Neural cell (in vitro differentiated cells): ENCODE measurements at regions not wholly inside any gene's neighbourhood (a gene's known extent, or its start where the extent isn't known, plus 50 kb on each side); places are given as distances from the start of the nearest gene placed in this dataset.

Experiments
- H2AFZ ChIP-seq: fragments of 200-600, 300-800 bp; sonication (generic), shearing (Covaris generic); 2 replicates; pipeline ENCODE4 v1.6.0; 2014; ENCODE audit warnings: low read depth, mild to moderate bottlenecking, antibody characterized with exemption, low read length, moderate library complexity
- H3F3A ChIP-seq: fragments of 200-600 bp; shearing (Covaris generic); 2 replicates; pipeline ENCODE4 v1.6.1; 2016; ENCODE audit warnings: mild to moderate bottlenecking, moderate library complexity, mixed read lengths, antibody characterized with exemption, low read length; ENCODE audit not compliant: insufficient read depth, poor library complexity, severe bottlenecking
- H3K27ac ChIP-seq: fragments of 200-600, 300-800 bp; sonication (generic), shearing (Covaris generic); 2 replicates; pipeline ENCODE4 v1.5.1; 2014; ENCODE audit warnings: mild to moderate bottlenecking, low read length, moderate library complexity
- H3K27me3 ChIP-seq: fragments of 300-800, 200-600 bp; sonication (generic), shearing (Covaris generic); 2 replicates; pipeline ENCODE4 v1.6.0; 2014; ENCODE audit warnings: mild to moderate bottlenecking, low read depth, low read length, moderate library complexity; ENCODE audit not compliant: insufficient read depth
- H3K36me3 ChIP-seq: fragments of 300-800, 200-600 bp; sonication (generic), shearing (Covaris generic); 2 replicates; pipeline ENCODE4 v1.5.1; 2014; ENCODE audit warnings: mild to moderate bottlenecking, antibody characterized with exemption, low read length, moderate library complexity; ENCODE audit not compliant: insufficient read depth
- H3K4me2 ChIP-seq: fragments of 300-800, 200-600 bp; sonication (generic), shearing (Covaris generic); 2 replicates; pipeline ENCODE4 v1.6.0; 2014; ENCODE audit warnings: mild to moderate bottlenecking, low read length
- H3K4me3 ChIP-seq: fragments of 300-800, 200-600 bp; sonication (generic), shearing (Covaris generic); 2 replicates; pipeline ENCODE4 v1.5.1; 2014; ENCODE audit warnings: mild to moderate bottlenecking, low read length, moderate library complexity
- H3K79me2 ChIP-seq: fragments of 200-600 bp; shearing (Covaris generic); replicated peaks from 2 replicates; pipeline ENCODE4 v1.6.0; 2014; ENCODE audit warnings: mild to moderate bottlenecking, low read length, moderate library complexity; ENCODE audit not compliant: insufficient read depth
- H3K9ac ChIP-seq: fragments of 300-800, 200-600 bp; sonication (generic), shearing (Covaris generic); 2 replicates; pipeline ENCODE4 v1.6.1; 2016; ENCODE audit warnings: mild to moderate bottlenecking, low read length, mixed read lengths
- H3K9me2 ChIP-seq: fragments of 200-600 bp; shearing (Covaris generic); 2 replicates; pipeline ENCODE4 v1.6.1; 2016; ENCODE audit warnings: mild to moderate bottlenecking, low read length, mixed read lengths; ENCODE audit not compliant: insufficient read depth
- H3K9me3 ChIP-seq: fragments of 200-600, 300-800 bp; sonication (generic), shearing (Covaris generic); 2 replicates; pipeline ENCODE4 v1.6.1; 2016; ENCODE audit warnings: mild to moderate bottlenecking, mixed run types, low read length, moderate library complexity, mixed read lengths
- H4K20me1 ChIP-seq: fragments of 200-600 bp; shearing (Covaris generic); 2 replicates; pipeline ENCODE4 v1.6.1; 2016; ENCODE audit warnings: mild to moderate bottlenecking, mixed run types; ENCODE audit not compliant: insufficient read depth
- CTCF ChIP-seq: fragments of 450-650 bp; IDR thresholded peaks from 2 replicates; pipeline ENCODE4 v1.5.1; 2014; ENCODE audit warnings: antibody characterized with exemption, mild to moderate bottlenecking, moderate library complexity; ENCODE audit not compliant: poor library complexity, severe bottlenecking
- EP300 ChIP-seq: fragments of 450-650 bp; conservative IDR thresholded peaks from 2 replicates; pipeline ENCODE4 v1.6.1; 2014; ENCODE audit warnings: antibody characterized with exemption, mild to moderate bottlenecking, moderate library complexity; ENCODE audit not compliant: poor library complexity, severe bottlenecking
- EZH2 ChIP-seq: fragments of 200-600, 300-800 bp; shearing (Covaris generic), sonication (generic); IDR thresholded peaks from 2 replicates; pipeline ENCODE4 v1.6.1; 2014; ENCODE audit warnings: antibody characterized with exemption, low read length, borderline replicate concordance, mild to moderate bottlenecking; ENCODE audit not compliant: insufficient read depth, poor library complexity, severe bottlenecking
- MXI1 ChIP-seq: fragments of 450-650 bp; conservative IDR thresholded peaks from 2 replicates; pipeline ENCODE4 v1.6.1; 2014; ENCODE audit warnings: antibody characterized with exemption, mild to moderate bottlenecking; ENCODE audit not compliant: poor library complexity, severe bottlenecking
- POLR2AphosphoS5 ChIP-seq: IDR thresholded peaks from 2 replicates; pipeline ENCODE4 v1.6.1; 2012
- RAD21 ChIP-seq: fragments of 450-650 bp; conservative IDR thresholded peaks from 2 replicates; pipeline ENCODE4 v1.6.1; 2014; ENCODE audit warnings: antibody characterized with exemption, mild to moderate bottlenecking, moderate library complexity
- SMC3 ChIP-seq: fragments of 450-650 bp; conservative IDR thresholded peaks from 2 replicates; pipeline ENCODE4 v1.6.1; 2014; ENCODE audit warnings: antibody characterized with exemption, mild to moderate bottlenecking, moderate library complexity; ENCODE audit not compliant: poor library complexity
- TAF1 ChIP-seq: IDR thresholded peaks from 2 replicates; pipeline ENCODE4 v1.6.1; 2012; ENCODE audit warnings: low read depth
- TF ChIP-seq, protein P1 (sequence below): IDR thresholded peaks from 2 replicates; pipeline ENCODE4 v1.6.1; 2012; ENCODE audit warnings: borderline replicate concordance

GRCh38 chr16:86027373-86028126 is 128.6 kb downstream of the IRF8 start:
- TF ChIP-seq TAF1, result no peak
- no peak for TF ChIP-seq POLR2AphosphoS5
- TF ChIP-seq RAD21, result no peak
- TF ChIP-seq EZH2, result no peak
- no peaks in the 10 kb centered on the region for H3K9me2 ChIP-seq

GRCh38 chr16:86029131-86029741 is 130.3 kb downstream of the IRF8 start:
- H3K9ac ChIP-seq, result no peak overlapping the region
- TF ChIP-seq RAD21 (no peak), SMC3 (no peak), TAF1 (no peak), EP300 (no peak), POLR2AphosphoS5 (no peak), MXI1 (no peak), EZH2 (no peak)
- H4K20me1 ChIP-seq, result no peaks in the 10 kb centered on the region
- no peaks in the 10 kb centered on the region for H3K9me2 ChIP-seq
- H3K27me3 ChIP-seq, result no peaks in the 10 kb centered on the region
- no peak overlapping the region for H3K4me3 ChIP-seq
- no peaks in the 10 kb centered on the region for H3K79me2 ChIP-seq
- H3K9me3 ChIP-seq, result peaks cover 5% of the 10 kb centered on the region
- H3F3A ChIP-seq, result no peaks in the 10 kb centered on the region
- H3K36me3 ChIP-seq, result no peaks in the 10 kb centered on the region
- H3K27ac ChIP-seq, result no peak overlapping the region
- no peak overlapping the region for H2AFZ ChIP-seq
- H3K4me2 ChIP-seq, result no peak overlapping the region

More at GRCh38 chr16:86027373-86028126, 128.6 kb downstream of the IRF8 start:
- no peak overlapping the region for H3K4me2 ChIP-seq
- H4K20me1 ChIP-seq, result no peaks in the 10 kb centered on the region
- H3K9me3 ChIP-seq, result peaks cover 5% of the 10 kb centered on the region
- no peak overlapping the region for H3K4me3 ChIP-seq
- no peaks in the 10 kb centered on the region for H3K36me3 ChIP-seq
- H2AFZ ChIP-seq, result no peak overlapping the region
- no peaks in the 10 kb centered on the region for H3K27me3 ChIP-seq
- no peak overlapping the region for H3K27ac ChIP-seq
- H3K79me2 ChIP-seq, result no peaks in the 10 kb centered on the region
- no peak overlapping the region for H3K9ac ChIP-seq
- no peaks in the 10 kb centered on the region for H3F3A ChIP-seq

DNA sequence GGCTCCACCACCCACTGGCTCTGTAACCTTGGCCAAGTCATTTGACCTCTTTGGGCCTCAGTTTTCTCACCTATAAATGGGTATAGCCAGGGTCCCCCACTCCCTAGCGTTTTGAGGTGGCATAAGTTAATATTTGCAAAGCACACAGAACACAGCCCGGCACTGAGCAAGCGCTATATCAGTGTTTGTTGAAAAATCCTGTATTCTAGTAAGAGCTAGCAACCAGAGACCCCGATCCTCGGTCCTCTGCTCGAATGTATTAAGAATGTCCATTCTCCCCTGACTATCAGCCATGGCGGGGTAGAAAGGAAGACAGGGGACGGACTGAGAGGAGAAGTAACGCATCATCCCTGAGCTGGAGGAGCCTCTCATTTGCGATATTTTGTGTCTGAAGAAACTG is 131.2 kb downstream of the IRF8 start:
- H3K27ac ChIP-seq, result no peak overlapping the region

More for the DNA sequence above, 131.2 kb downstream of the IRF8 start:
- H3K4me3 ChIP-seq, result no peak overlapping the region
- H3K9me2 ChIP-seq, result no peaks in the 10 kb centered on the region
- no peak overlapping the region for H3K9ac ChIP-seq
- TF ChIP-seq EZH2 (no peak), TAF1 (no peak), EP300 (no peak), SMC3 (no peak), MXI1 (no peak), POLR2AphosphoS5 (no peak), CTCF (no peak), RAD21 (no peak)
- TF ChIP-seq, protein P1, sequence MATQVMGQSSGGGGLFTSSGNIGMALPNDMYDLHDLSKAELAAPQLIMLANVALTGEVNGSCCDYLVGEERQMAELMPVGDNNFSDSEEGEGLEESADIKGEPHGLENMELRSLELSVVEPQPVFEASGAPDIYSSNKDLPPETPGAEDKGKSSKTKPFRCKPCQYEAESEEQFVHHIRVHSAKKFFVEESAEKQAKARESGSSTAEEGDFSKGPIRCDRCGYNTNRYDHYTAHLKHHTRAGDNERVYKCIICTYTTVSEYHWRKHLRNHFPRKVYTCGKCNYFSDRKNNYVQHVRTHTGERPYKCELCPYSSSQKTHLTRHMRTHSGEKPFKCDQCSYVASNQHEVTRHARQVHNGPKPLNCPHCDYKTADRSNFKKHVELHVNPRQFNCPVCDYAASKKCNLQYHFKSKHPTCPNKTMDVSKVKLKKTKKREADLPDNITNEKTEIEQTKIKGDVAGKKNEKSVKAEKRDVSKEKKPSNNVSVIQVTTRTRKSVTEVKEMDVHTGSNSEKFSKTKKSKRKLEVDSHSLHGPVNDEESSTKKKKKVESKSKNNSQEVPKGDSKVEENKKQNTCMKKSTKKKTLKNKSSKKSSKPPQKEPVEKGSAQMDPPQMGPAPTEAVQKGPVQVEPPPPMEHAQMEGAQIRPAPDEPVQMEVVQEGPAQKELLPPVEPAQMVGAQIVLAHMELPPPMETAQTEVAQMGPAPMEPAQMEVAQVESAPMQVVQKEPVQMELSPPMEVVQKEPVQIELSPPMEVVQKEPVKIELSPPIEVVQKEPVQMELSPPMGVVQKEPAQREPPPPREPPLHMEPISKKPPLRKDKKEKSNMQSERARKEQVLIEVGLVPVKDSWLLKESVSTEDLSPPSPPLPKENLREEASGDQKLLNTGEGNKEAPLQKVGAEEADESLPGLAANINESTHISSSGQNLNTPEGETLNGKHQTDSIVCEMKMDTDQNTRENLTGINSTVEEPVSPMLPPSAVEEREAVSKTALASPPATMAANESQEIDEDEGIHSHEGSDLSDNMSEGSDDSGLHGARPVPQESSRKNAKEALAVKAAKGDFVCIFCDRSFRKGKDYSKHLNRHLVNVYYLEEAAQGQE, result no peak
- H3F3A ChIP-seq, result no peaks in the 10 kb centered on the region
- H2AFZ ChIP-seq, result no peak overlapping the region
- H3K4me2 ChIP-seq, result no peak overlapping the region
- H3K9me3 ChIP-seq, result no peaks in the 10 kb centered on the region
- no peaks in the 10 kb centered on the region for H4K20me1 ChIP-seq
- no peaks in the 10 kb centered on the region for H3K79me2 ChIP-seq
- no peaks in the 10 kb centered on the region for H3K27me3 ChIP-seq
- H3K36me3 ChIP-seq, result no peaks in the 10 kb centered on the region
